Panc1 (cell line): ENCODE measurements at regions not wholly inside any gene's neighbourhood (a gene's known extent, or its start where the extent isn't known, plus 50 kb on each side); places are given as distances from the start of the nearest gene placed in this dataset.

Experiments used
- ATAC-seq: fragments of 200-7000 bp; cut with Tn5 transposase; 2 replicates; pipeline ENCODE4 v1.9.1; 2020; ENCODE audit warnings: mild to moderate bottlenecking, moderate library complexity
- BruUV-seq: library from RNA; stranded (reverse); fragments of 400-500 nt; replicated peaks from 2 replicates; lab custom pipeline; 2021; lab: Mats Ljungman, UMichigan
- CTCF ChIA-PET: fragments of 300-600 bp; sonication (Branson Sonifier 250); formaldehyde crosslinking; loops from one replicate; lab custom pipeline; 2022; ENCODE audit warnings: antibody characterized with exemption; lab: Charles Lee
- POLR2A ChIA-PET: fragments of 300-600 bp; sonication (Branson Sonifier 250); formaldehyde crosslinking; loops from one replicate; lab custom pipeline; 2022; ENCODE audit warnings: antibody characterized with exemption; lab: Charles Lee
- DNase-seq: peaks from one replicate; pipeline ENCODE4 v3.0.0-alpha.2; 2010; ENCODE audit warnings: low read depth, low spot score
- H3K27ac ChIP-seq: 2 replicates; pipeline ENCODE4 v1.5.1; 2011; ENCODE audit warnings: mild to moderate bottlenecking, low read length, inconsistent platforms
- H3K27me3 ChIP-seq: fragments of 200-500 bp; sonication (Bioruptor generic); 2 replicates; pipeline ENCODE4 v1.6.0; 2014; ENCODE audit warnings: low read length, inconsistent platforms; ENCODE audit not compliant: control insufficient read depth, insufficient read depth
- H3K36me3 ChIP-seq: fragments of 200-500 bp; sonication (Bioruptor generic); 2 replicates; pipeline ENCODE4 v1.5.1; 2014; ENCODE audit warnings: inconsistent platforms, mild to moderate bottlenecking, low read length, moderate library complexity; ENCODE audit not compliant: control insufficient read depth, insufficient read depth
- H3K4me1 ChIP-seq: 2 replicates; pipeline ENCODE4 v1.5.1; 2011; ENCODE audit warnings: inconsistent platforms, mild to moderate bottlenecking, low read length, moderate library complexity; ENCODE audit not compliant: control insufficient read depth, insufficient read depth
- H3K4me3 ChIP-seq, 2 experiments: 2 replicates each; pipeline ENCODE4 v1.5.1; 2011 to 2012; ENCODE audit warnings: low read depth in 2 of 2, low read length in 2 of 2, mild to moderate bottlenecking in 2 of 2, inconsistent platforms in 1 of 2, moderate library complexity in 1 of 2
- H3K9me3 ChIP-seq: fragments of 200-500 bp; sonication (Bioruptor generic); 2 replicates; pipeline ENCODE4 v1.5.1; 2014; ENCODE audit warnings: low read depth, mild to moderate bottlenecking, inconsistent platforms, low read length, moderate library complexity; ENCODE audit not compliant: control insufficient read depth, insufficient read depth
- CTCF ChIP-seq: fragments of 450-650 bp; IDR thresholded peaks from 2 replicates; pipeline ENCODE4 v1.5.1; 2017; ENCODE audit warnings: mild to moderate bottlenecking
- POLR2AphosphoS5 ChIP-seq: IDR thresholded peaks from 2 replicates; pipeline ENCODE4 v1.6.1; 2012; ENCODE audit warnings: mild to moderate bottlenecking, low read depth, low read length, moderate library complexity
- REST ChIP-seq, 2 experiments: IDR thresholded peaks; 2 replicates each; pipeline ENCODE4 v1.6.1; 2011 to 2012; ENCODE audit warnings: low read depth in 2 of 2, control low read depth in 1 of 2, low read length in 1 of 2, mild to moderate bottlenecking in 1 of 2, moderate library complexity in 1 of 2; ENCODE audit not compliant: insufficient read depth in 1 of 2
- SIN3A ChIP-seq: IDR thresholded peaks from 2 replicates; pipeline ENCODE4 v1.6.1; 2012; ENCODE audit warnings: low read depth, mild to moderate bottlenecking, low read length, moderate library complexity, borderline replicate concordance; ENCODE audit not compliant: insufficient read depth
- TCF7L2 ChIP-seq: IDR thresholded peaks from 2 replicates; pipeline ENCODE4 v1.6.1; 2011; ENCODE audit warnings: mild to moderate bottlenecking, low read depth, low read length, inconsistent platforms
- in situ Hi-C: cut with HindIII; loops from 2 replicates; pipeline ENCODE4 v1.10.0; 2016; ENCODE audit warnings: low sequenced_read_pairs, low pct_unique_long_range_greater_than_20kb
- intact Hi-C: fragments of 100-400 bp; cut with micrococcal nuclease; formaldehyde crosslinking; loops from one replicate; pipeline ENCODE4 v1.10.0; 2022; ENCODE audit not compliant: unreplicated experiment

DNA sequence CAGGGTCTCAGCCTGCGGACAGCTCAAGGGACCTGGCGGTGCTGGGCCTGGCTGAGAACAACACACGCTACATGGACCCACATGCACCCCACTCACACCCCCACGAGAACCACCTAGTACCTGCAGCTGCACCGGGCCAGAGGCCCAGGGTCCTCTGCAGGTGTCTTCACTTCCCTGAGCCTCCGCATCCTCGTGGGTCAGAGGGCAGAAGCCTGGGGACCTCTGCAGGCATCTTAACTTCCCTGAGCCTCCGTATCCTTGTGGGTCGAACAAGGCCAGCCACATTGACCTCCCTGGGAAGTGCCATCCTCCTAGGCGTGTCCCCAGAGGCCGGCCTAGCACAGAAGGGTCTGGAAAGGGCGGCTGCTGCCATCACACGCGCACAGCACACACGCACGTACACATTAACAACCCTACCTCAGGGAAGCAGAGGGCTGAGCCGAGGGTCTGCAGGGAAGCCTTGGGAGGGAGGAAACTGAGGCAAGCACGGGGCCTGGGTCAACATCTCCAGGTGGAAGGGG lies 62.5 kb upstream of the HPCAL1 start:
- POLR2A ChIA-PET: no interaction called here
- no peak for ATAC-seq
- CTCF ChIA-PET: no interaction called here
- intact Hi-C loops (no loop called here), in situ Hi-C loops (no loop called here)
- TF ChIP-seq REST (IDR thresholded peaks at IDR 0.05; ENCODE audit: insufficient read depth in 1 of 2, low read depth in 2 of 2, low read length in 1 of 2) (no peak), POLR2AphosphoS5 (no peak), SIN3A (no peak), CTCF (no peak), TCF7L2 (no peak)
- no TSS peak for BruUV-seq
- Histone ChIP-seq H3K9me3 (no peaks in the 10 kb centered on the region), H3K4me3 (no peak overlapping the region), H3K27me3 (no peaks in the 10 kb centered on the region), H3K36me3 (no peaks in the 10 kb centered on the region), H3K27ac (no peak overlapping the region), H3K4me1 (no peaks in the 10 kb centered on the region)
- DNase-seq: no peak

DNA sequence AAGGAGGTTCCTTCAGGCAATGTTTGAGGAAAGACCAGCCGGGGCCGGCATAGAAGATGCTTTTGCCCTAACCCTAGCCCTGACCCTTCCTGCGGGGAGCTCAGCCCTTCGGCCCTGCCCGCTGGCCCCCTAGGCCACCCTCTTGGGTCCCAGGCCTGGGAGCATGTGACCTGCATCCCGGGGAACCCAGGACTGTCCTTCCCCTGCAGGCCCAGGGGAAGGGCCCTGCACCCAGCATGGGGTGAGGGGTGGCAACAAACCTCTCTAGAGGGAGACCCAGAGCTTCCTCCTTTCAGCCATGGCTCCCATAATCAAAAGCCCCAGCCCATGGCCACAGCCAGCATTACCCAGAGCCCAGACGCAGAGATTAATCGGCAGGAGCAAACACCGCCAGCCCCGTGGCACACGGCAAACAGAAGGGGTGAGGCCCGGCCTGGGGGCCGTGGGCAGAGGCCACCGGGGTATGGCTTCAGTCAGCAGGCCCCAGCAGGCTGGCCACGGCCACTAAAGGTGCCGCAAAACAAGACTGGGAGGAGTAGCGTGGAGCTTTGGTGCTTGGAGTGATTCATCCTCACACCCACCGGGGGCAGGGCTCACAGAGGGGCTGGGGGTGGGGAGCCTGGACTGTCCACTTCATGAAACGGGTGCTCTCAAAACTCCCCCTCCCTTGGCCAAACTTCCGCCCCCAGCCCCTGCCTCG lies 61.6 kb upstream of the HPCAL1 start:
- intact Hi-C loops (no loop called here), in situ Hi-C loops (no loop called here)
- DNase-seq (no peak), ATAC-seq (no peak)
- POLR2A ChIA-PET: no interaction called here
- TF ChIP-seq SIN3A: no peak
- no peak for TF ChIP-seq REST (IDR thresholded peaks at IDR 0.05; ENCODE audit: insufficient read depth in 1 of 2, low read depth in 2 of 2, low read length in 1 of 2)
- TF ChIP-seq TCF7L2: no peak
- TF ChIP-seq CTCF: no peak
- no peak for TF ChIP-seq POLR2AphosphoS5
- no peak overlapping the region for H3K4me3 ChIP-seq
- H3K27ac ChIP-seq: no peak overlapping the region
- H3K9me3 ChIP-seq: no peaks in the 10 kb centered on the region
- H3K36me3 ChIP-seq: no peaks in the 10 kb centered on the region
- no peaks in the 10 kb centered on the region for H3K27me3 ChIP-seq
- CTCF ChIA-PET: interaction anchor here (0.6 kb wide), 1 partner anchor 15 kb away, joined by 3 read pairs; no protein-coding TSS in a partner anchor
- no peaks in the 10 kb centered on the region for H3K4me1 ChIP-seq
- no TSS peak for BruUV-seq
